Renal cortical epithelial cell (primary cell): ENCODE measurements at regions not wholly inside any gene's neighbourhood (a gene's known extent, or its start where the extent isn't known, plus 50 kb on each side); places are given as distances from the start of the nearest gene placed in this dataset.

Experiments used
- DNase-seq: peaks from one replicate; pipeline ENCODE4 v3.0.0-alpha.2; 2011; ENCODE audit warnings: low read depth

DNA sequence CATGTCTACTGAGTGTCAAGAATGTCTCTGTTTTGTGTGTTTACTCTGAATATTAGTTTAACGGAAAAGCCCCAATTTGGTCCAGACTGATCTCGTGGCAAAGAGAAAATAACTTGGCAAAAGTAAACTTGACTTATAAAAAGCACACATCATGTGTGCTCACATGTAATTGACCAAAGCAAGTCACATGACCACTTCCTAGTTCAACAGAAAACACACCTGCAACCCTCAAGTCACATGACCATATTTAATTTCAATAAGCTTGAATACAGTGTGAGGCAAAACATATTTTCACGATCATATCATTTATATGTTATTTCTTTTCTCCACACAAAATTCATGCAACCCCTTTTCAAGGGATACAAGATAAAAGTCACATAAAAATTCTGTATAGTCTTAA is 662.4 kb downstream of the SLITRK1 start:
- no peak for DNase-seq

DNA sequence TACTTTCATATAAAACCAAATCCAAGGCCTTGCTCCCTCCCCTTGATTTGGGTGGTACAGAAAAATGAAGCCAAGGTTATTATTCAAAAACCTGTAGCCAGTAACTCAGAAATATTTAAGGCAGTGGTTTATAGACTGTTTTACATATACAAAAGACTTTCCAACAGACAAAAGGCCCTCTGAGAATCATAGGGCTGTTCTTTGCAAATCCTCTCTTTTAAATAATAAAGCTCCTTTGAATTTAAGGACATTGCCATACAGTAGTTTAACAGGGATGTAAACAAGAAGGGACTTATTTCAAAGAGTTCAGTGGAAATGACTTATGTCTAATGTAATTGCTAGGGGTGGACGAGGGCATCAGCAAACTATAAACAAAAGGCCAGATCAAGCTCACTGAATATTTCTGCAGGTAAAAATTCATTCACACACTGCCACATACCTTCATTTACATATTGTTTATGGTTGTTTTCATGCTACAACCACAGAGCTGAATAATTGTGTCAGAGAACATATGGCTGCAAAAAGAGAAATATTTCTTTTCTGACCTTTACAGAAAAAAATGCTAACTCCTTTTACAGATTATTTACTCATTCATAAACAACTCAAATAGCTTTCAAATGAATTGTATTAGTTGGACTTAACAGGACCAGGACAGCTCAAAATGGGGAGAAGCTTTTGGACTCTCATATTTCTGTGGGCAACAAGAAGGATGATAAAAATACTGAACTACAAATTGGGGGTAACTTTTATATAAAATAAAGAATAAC is 665.6 kb downstream of the SLITRK1 start:
- no peak for DNase-seq

DNA sequence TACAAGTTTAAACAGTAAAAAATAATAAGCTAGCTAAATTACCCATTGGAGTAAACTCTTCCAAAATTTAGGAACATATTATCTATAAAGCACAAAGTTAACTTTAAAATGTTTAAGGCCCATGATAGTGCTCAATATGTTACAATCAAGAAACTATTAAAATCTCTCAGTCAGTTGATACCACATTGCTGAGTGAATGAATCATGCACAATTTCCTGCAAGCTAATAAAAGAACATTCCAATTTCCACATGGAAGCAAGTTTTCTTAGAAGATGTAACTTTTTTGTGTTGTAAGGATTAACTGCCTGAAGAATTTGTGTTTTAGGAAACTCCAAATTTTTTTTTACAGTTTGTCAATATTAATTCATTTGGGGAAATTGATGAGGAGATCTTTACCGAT is 666.6 kb downstream of the SLITRK1 start:
- peak; percentile 55 for DNase-seq

DNA sequence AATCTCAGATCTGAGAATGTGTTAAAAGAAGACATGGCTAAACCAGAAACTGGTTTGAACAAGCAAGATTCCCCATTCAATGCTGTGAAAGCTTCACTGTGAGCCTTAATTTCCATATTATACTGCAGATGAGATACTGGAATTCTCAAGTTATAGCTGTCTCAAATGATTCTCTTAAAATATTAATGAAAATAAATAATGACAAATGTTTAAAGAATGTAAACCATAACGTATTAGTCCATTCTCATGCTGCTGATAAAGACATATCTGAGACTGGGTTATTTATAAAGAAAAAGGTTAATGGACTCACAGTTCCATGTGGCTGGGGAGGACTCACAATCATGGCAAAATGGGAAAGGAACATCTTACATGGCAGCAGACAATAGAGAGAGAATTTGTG is 667.8 kb downstream of the SLITRK1 start:
- no peak for DNase-seq

DNA sequence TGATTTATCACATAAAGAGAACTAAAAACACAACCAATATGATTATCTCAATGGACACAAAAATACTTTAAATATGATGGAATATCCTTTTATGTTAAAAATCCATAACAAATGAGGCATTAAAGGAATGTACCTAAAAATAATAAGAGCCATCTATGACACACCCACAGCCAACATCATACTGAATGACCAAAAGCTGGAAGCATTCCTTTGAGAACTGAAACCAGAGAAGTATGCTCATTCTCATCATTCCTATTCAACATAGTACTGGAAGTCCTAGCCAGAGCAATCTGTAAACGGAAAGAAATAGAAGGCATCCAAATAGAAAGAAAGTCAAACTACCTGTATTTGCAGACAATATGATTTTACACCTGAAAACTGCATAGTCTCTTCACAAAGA is 671.0 kb downstream of the SLITRK1 start:
- DNase-seq = no peak

DNA sequence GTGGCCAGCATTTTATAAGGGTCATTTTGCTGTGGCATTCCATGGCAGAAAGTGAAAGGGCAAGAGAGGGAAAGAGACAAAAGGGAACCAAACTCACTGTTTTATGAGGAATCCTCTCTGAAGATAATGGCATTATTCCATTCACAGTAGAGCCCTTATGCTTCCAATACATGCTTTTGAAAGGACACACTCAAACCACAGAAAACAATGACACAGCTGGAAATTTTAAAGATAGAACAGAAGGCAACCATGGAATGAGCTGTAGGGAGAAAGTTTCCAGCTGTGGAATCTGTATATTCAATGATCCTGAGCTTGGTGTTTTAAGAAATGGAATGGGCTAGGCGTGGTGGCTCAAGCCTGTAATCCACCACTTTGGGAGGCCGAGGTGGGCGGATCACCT is 677.4 kb downstream of the SLITRK1 start:
- no peak for DNase-seq

DNA sequence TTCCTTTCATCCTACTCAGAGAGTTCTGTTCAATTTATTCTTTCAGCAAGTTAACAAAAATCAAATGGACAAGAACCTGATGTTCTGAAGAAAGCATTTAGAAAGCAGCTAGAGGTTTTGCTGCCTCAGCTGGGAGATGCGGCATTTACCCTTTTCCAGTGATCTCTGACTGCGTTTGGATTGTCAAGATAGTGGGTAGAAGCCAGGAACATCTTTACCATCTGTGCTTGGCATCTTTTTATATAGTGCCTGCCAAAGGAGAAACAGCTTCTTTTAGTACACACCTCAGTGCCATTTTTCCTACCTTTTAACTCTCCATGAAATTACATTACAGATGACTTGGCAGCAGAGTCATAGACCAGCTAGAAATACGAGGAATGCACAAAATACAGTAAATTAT is 680.8 kb downstream of the SLITRK1 start:
- DNase-seq = no peak

DNA sequence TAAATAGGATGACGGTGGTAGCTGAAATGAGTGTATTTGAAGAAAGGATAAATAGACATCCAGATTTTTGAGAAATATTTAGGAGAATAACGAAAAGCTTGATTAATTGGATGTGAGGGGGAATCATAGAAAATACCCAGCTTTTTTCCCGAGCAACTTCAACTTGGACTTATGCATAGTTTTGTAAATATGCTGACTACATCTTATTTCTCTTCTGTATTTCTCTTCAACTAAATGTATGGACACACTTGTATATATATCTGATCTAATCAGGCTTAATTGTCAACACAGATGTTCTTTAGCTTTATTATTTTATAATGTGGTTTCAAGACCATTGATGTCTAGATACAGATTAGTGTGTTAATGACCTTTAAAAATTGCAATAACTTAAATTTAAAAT is 685.0 kb downstream of the SLITRK1 start:
- DNase-seq = no peak

DNA sequence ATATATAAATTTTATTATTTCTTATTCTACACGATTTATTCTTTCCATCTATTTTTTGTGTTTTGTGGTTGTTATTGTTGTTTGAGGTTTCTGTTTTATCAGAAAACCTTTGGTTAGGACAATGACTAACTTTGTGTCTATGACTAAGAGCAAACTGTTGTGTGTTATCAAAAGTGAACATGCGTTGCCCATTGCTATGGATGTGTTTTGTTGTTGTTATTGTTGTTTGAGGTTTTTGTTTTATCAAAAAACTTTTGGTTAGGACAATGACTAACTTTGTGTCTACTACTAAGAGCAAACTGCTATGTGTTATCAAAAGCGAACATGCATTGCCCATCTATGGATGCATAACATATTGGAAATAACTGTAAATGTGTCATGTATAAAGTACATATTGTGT is 692.3 kb downstream of the SLITRK1 start:
- DNase-seq = no peak

DNA sequence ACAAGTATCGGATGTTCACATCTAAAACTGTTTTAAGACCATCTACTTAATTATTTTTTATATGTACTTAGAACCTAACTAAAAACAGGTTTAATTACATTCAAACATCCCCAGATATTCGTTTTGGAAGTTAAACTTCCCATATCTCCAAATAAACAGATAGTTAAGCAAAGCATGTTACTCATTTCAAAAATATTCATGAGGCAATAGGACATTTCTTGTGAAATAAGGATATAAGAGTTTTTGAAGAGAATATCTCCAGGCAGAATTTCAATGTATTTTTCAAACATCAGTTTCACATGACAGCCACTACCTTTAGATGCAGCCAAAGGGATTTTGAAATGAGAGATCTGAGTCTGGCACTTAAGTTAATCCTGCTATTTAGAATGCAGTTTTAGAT is 697.5 kb downstream of the SLITRK1 start:
- DNase-seq = no peak

DNA sequence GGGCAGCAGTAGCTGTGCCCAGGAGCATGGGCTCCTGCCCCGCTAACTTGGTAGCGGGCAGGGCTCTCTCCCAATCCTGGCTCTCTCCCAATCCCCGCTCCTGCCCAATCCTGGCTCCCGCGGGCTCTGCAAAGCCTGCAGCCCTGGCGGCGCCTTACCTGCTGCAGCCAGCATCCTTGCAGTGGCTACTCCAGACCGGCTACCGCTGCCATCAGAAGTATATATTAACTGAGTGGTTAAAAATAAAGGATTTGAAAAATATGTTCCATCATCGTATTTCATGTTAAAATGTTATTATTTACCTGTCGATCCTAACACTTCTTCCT is 698.2 kb downstream of the SLITRK1 start:
- DNase-seq = no peak

DNA sequence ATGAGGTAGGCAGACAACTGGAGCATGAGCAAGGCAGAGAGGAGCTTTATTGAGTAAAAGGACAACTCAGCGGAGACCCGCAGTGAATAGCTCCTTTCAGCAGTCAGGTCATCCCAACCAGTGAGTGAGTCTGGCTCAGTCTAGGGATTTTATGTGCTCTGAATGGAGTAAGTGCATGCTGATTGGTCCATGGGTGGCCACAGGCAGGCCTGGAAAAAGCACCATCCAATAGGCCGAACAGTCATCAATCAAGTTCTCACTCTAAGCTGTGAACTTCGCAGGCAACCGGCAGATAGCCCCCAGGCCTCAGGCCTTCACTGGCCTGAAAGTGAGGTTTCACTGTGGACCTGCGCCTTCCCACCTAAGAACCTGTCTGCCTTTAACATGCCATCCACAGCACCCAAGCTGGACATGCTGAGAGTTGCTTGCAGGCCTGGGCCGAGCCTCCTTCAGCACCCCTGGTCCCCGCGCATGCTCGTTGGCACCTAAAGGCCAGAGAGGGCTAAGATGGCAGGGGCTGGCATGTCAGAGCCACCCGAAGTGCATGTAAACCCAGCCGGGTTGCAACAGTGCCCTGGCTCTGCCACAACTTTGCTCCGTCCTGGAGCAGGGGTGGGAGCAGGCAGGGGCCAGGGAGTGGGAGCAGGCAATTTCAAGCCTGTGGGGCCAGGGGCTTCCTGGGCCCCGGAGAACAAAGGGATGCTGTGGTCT is 698.7 kb downstream of the SLITRK1 start:
- no peak for DNase-seq

DNA sequence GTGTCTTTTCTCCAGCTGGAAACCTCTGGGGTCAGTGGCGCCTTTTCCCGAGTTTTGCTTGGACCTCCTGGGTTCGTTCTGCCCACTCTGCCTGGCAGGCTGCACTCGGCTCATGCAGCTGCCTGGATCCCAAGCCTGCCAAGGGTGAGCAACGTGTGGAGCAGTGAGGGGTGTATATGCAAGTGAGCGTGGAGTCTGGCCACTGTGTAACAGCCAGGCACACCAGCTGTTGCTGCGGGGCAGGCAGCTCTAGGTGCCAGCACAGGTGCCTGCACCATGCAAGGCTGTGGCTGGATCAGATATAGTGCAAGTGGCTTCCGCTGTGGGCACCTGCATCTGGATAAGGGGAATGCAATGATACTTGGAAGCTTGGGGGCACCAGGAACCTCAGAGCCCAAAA is 699.4 kb downstream of the SLITRK1 start:
- no peak for DNase-seq

DNA sequence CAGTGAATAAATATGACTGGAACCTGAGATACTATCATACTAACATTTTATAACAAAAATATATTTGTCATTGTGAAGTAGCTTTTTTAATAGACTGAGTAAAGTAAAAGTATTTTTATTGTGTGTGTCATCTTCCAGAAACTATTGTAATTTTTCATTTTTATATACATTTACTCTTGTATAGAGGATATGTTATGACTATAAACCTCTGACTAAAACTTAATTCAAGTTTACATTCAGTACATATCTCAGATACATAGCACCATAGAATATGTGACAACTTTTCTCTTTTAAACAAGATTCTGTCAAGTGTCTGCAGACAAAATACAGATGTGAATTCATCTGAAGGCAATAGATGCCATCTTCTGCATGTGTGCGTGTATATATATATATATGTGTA is 704.3 kb downstream of the SLITRK1 start:
- no peak for DNase-seq

DNA sequence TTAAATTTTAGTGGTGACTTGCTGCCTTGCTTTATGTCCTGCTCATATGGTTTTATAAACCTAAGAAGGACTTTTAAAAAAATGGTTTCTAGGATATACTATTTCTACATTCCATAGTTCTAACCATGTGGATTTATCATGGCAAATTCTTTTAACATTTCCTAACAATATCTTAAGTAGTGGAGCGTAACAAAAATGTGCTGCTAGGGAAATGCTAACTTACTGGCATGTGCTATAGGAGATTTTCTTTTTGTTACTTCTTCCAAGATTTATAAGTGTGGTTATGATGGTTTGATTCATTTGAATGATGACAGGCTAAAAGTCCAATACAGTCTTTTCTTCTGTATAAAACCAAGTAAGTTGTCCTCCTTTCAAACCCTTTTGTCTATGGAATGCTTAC is 713.7 kb downstream of the SLITRK1 start:
- peak; percentile 2 for DNase-seq

DNA sequence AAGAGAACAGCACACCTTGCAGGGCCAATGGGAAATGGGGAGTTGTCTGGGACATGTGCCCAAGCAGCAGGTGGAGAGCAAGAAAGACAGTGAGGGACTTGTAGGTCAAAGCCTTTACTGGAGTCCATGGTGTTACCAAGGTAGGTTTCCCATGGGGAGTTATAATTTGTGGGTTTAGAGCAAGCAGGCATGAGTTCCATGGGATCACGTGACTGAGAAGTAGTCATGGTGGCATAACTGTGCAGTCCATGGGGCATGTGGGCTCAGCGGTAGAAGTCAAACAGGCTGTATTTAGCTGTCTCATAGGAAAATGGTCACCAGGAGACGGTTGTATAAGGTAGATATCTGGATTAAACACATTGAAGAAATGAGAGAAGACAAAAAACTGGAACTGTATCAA is 715.1 kb downstream of the SLITRK1 start:
- DNase-seq = no peak

DNA sequence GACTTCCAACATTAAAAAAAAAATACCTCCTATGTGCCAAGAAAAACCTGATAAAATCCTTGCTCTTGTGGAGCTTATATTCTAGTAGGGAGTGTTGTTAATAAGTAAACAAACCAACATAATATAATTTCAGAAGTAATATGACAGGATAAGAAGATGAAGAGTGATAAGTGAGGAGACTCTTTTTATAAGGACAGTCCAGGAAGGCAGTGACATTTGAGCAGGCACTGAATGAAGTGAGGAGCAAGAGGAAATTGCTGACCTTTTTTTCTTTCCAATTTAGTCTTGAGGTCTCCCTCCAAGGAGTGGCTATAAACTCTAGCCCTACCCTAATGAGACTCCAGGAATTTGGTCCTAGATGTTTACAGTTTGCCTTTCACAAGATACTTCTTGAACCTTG is 715.7 kb downstream of the SLITRK1 start:
- no peak for DNase-seq

DNA sequence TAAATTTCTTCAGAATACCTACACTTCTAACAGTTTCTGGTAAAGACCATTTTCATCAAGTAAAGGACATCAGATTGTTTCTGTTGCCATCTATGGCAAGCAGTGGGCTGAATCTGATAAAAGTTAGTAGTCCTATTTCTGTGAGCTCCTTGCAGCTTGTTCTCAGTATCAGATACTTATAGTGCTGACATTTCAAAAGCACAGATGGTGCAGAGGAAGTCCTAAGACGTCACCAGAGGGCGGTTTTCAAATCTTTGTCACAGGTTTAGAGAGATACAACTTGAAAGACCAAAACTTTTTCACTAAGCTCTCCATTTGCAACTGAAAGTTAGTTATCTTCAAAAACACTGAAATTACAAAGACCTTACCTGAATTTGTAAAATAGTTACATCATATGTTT is 719.8 kb downstream of the SLITRK1 start:
- no peak for DNase-seq

DNA sequence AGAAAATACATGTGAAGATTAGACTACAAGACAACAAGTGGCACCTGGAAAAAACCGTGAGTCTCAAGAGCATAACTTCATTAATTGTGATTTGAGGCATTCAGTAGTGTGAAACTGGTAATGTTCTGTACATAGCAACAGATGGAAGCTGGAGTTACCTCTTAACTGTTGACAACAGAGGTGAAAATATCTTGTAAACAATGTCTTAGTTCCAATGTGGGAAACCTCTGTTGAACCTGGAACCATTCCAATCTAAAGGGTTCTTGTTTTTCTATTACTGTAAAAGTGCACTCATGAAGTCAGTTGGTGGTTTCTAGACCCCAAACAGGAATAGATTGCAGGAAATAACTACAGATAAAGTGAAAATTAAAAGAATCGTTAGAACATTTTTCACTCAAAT is 728.4 kb downstream of the SLITRK1 start:
- DNase-seq = peak; percentile 31

DNA sequence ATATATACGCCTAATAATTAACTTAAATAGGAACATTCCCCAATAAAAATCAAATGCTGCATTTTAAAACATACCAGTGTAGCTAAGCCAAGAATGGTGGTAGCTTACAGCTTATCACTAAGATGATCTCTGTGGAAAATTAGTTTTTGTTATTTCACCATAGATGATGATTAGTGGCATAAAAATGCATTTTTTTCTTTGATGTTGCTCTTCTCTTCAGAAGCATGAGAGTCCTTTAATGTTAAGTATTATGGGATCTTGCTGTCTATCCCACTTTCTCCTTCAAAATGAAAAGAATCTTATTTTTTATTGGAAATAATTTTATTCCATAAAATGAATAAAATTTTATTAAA is 731.0 kb downstream of the SLITRK1 start:
- no peak for DNase-seq

DNA sequence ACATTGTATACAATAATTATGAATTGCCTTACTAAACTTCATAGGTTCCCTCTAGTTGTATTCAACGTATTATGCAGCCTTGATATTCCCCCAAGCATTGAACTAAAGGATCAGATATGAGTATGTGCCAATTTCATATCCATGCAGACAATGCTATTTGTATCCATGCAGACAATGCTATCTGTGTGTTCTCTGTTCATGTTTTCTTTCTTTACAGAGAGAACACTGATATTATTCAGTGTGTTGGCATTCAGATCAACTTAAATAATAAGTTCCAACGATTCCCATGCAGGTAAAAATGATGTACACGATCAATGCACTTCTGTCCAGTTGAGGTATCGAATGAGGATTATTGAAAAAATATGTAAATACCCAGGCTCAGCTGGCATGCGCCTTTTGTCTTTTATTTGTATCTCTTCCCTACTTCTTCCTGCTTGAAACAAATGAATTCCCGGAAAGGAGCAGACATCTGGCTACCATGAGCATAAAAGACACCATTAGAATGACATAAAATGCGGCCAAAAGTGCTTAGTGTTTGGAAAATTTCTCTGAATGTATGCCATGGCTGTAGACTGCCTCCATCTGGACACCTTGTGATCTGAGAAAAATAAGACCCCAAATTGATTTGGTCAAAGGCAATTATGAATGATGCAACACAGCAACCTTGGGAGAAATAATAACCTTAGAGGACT is 731.5 kb downstream of the SLITRK1 start:
- DNase-seq = peak; percentile 3

DNA sequence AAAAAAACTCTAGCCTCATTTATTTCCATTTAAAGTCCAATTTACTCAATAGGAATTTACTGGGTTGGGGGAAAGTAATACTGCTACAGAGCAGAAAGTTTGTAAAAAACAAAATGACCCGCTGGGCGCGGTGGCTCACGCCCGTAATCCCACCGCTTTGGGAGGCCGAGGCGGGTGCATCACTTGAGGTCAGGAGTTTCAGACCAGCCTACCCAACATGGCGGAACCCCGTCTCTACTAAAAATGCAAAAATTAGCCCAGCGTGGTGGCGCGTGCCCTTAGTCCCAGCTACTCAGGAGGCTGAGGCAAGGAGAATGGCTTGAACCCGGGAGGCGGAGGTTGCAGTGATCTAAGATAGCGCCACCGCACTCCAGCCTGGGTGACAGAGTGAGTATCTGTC is 745.6 kb downstream of the SLITRK1 start:
- no peak for DNase-seq

DNA sequence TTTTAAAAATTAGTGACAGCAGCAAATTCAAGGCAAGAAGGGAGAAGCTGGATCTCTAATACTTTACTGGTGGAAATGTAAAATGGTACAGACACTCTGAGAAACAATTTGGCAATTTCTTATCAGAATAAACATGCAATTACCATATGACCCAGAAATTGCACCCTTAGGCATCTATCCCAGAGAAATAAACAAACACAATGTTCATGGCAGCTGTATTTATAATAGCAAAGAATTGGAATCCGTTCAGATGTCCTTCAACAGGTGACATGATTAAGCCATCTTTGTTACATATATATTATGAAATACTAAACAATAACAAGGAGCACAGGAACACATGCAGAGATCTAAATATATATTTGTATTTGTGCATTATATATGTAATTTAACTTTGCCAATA is 756.5 kb downstream of the SLITRK1 start:
- no peak for DNase-seq
